Uterus (tissue), 3 donors: ENCODE measurements at regions not wholly inside any gene's neighbourhood (a gene's known extent, or its start where the extent isn't known, plus 50 kb on each side); places are given as distances from the start of the nearest gene placed in this dataset.

Experiments
- DNase-seq, 2 donors: peaks; one replicate each; pipeline ENCODE4 v3.0.0-alpha.2; 2019 to 2020
- H3K27ac ChIP-seq, 2 donors: fragments of 200-600 bp; sonication (generic); 1 replicate in 1 of 2; 2 replicates in 1 of 2; pipeline ENCODE4 v1.5.1; 2016 to 2018
- H3K27me3 ChIP-seq, 2 donors: fragments of 200-600 bp; sonication (generic); one replicate each; pipeline ENCODE4 v1.5.1; 2018 to 2019; ENCODE audit warnings: control low read depth in 1 of 2
- H3K36me3 ChIP-seq, 2 donors: fragments of 200-600 bp; sonication (generic); one replicate each; pipeline ENCODE4 v1.5.1; 2019; ENCODE audit warnings: control low read depth in 1 of 2
- H3K4me1 ChIP-seq, 2 donors: fragments of 200-600 bp; sonication (generic); one replicate each; pipeline ENCODE4 v1.5.1; 2018 to 2019; ENCODE audit warnings: control low read depth in 1 of 2
- H3K4me3 ChIP-seq, 2 donors: fragments of 200-600 bp; sonication (generic); 1 replicate in 1 of 2; 2 replicates in 1 of 2; pipeline ENCODE4 v1.5.1; 2018 to 2019; ENCODE audit warnings: mild to moderate bottlenecking in 1 of 2
- H3K9me3 ChIP-seq, 2 donors: fragments of 200-600 bp; sonication (generic); one replicate each; pipeline ENCODE4 v1.5.1; 2019; ENCODE audit warnings: control low read depth in 1 of 2
- POLR2A ChIP-seq, 2 donors: fragments of 450-650 bp; IDR thresholded peaks; one replicate each; pipeline ENCODE4 v1.6.1; 2016; ENCODE audit warnings: antibody characterized with exemption in 2 of 2, mild to moderate bottlenecking in 1 of 2, moderate library complexity in 1 of 2
- intact Hi-C: fragments of 100-400 bp; cut with DNase I; formaldehyde crosslinking; loops from one replicate; pipeline ENCODE4 v1.15.1; 2023; ENCODE audit warnings: low total_unique reads
- TF ChIP-seq, protein P1 (sequence below), 4 experiments: fragments of 200-600 bp in 2 of 4; fragments of 450-650 bp in 2 of 4; sonication (generic) in 2 of 4; IDR thresholded peaks; one replicate each; pipeline ENCODE4 v1.5.1; 2016 to 2019; ENCODE audit warnings: antibody characterized with exemption in 4 of 4, mild to moderate bottlenecking in 2 of 4, moderate library complexity in 1 of 4
- donor health status: DM: yes; HTN: yes; CAD: no.

DNA sequence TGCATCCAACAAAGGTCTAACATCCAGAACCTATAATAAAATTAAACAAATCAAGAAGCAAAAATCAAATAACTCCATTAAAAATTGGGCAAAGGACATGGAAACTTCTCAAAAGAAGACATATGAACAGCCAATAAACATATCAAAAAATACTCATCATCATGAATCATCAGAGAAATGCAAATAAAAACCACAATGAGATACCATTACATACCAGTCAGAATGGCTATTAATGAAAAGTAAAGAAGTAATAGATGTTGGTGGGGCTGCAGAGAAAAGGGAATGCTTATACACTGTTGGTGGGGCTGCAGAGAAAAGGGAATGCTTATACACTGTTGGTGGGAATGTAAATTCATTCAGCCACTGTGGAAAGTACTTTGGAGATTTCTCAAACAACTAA is 465.8 kb downstream of the ZIC3 start:
- Histone ChIP-seq H3K4me1 (no peaks in the 10 kb centered on the region), H3K9me3 (no peaks in the 10 kb centered on the region)

DNA sequence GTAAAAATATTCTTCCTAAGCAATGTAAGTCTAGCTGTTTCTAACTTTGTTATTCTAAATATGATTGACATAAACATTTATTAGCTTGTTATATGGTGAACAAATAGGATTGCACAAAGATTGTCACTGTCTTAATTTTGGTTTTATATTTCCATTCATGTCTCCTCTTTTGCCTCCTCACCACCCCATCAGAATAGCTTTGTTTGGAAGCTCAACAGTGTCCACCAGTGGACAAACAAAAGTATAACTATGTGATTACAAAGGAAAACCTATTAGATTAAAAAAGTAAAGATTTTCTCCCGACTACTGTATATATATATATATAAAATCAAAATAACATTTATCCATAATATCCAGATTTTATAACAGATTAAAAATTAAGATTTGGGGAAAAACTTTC is 468.2 kb downstream of the ZIC3 start:
- no peaks in the 10 kb centered on the region for H3K4me1 ChIP-seq
- DNase-seq: no peak
- no peaks in the 10 kb centered on the region for H3K27me3 ChIP-seq
- H3K4me3 ChIP-seq: no peak overlapping the region
- H3K36me3 ChIP-seq: no peaks in the 10 kb centered on the region
- H3K9me3 ChIP-seq: no peaks in the 10 kb centered on the region
- intact Hi-C loops: no loop called here
- TF ChIP-seq POLR2A (IDR thresholded peaks at IDR 0.05): no peak
- TF ChIP-seq, protein P1, sequence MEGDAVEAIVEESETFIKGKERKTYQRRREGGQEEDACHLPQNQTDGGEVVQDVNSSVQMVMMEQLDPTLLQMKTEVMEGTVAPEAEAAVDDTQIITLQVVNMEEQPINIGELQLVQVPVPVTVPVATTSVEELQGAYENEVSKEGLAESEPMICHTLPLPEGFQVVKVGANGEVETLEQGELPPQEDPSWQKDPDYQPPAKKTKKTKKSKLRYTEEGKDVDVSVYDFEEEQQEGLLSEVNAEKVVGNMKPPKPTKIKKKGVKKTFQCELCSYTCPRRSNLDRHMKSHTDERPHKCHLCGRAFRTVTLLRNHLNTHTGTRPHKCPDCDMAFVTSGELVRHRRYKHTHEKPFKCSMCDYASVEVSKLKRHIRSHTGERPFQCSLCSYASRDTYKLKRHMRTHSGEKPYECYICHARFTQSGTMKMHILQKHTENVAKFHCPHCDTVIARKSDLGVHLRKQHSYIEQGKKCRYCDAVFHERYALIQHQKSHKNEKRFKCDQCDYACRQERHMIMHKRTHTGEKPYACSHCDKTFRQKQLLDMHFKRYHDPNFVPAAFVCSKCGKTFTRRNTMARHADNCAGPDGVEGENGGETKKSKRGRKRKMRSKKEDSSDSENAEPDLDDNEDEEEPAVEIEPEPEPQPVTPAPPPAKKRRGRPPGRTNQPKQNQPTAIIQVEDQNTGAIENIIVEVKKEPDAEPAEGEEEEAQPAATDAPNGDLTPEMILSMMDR (IDR thresholded peaks at IDR 0.05): no peak
- H3K27ac ChIP-seq: no peak overlapping the region

More for the DNA sequence above, 465.8 kb downstream of the ZIC3 start:
- H3K36me3 ChIP-seq: no peaks in the 10 kb centered on the region
- intact Hi-C loops: no loop called here
- no peak overlapping the region for H3K4me3 ChIP-seq
- H3K27me3 ChIP-seq: no peaks in the 10 kb centered on the region
- no peak overlapping the region for H3K27ac ChIP-seq
- DNase-seq: no peak
- TF ChIP-seq, protein P1 (IDR thresholded peaks at IDR 0.05): no peak
- no peak for TF ChIP-seq POLR2A (IDR thresholded peaks at IDR 0.05)

DNA sequence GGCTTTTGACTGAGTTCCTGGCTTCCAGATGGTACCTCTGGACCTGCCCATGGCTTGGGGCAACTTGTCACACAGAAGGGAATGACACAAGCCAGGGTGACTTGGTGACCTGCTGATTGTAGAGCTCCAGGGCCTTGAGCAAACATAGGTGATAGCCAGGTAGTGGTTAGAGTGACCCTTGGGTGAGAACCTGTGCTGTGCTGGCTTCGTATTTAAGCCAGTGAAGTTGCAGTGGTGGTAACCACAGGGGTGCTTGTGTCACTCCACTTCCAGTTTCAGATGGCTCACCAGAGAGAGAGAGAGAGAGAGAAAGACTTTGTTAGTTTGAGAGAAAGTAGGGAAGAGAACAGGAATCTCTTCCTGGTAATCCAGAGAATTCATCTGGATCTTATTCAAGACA is 471.6 kb downstream of the ZIC3 start:
- TF ChIP-seq POLR2A (IDR thresholded peaks at IDR 0.05): no peak
- TF ChIP-seq, protein P1 (IDR thresholded peaks at IDR 0.05): no peak
- intact Hi-C loops: no loop called here
- no peak for DNase-seq
- Histone ChIP-seq H3K4me3 (no peak overlapping the region), H3K36me3 (no peaks in the 10 kb centered on the region), H3K4me1 (no peaks in the 10 kb centered on the region), H3K9me3 (no peaks in the 10 kb centered on the region), H3K27me3 (no peaks in the 10 kb centered on the region), H3K27ac (no peak overlapping the region)

DNA sequence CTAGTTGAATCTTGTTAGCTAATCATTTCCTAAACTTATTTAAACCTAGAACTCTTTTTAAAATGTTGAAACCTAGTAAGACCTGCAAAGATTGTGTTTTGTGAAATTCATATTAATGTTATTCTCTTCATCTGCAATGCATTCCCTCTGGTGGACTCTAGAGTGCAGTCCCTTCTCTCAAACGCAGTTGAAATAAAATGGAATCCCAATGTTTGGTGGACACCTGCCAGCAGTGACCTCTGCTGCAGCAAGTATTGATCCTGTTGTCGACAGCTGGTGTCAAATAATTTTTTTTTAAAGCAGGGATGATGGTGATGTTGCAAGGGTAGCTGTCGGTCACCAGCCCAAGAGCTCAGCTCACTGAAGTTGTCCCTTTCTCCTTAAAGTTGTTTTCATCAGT is 492.0 kb downstream of the ZIC3 start:
- Histone ChIP-seq H3K27me3 (no peaks in the 10 kb centered on the region), H3K4me1 (no peaks in the 10 kb centered on the region), H3K9me3 (no peaks in the 10 kb centered on the region), H3K36me3 (no peaks in the 10 kb centered on the region), H3K4me3 (no peak overlapping the region), H3K27ac (no peak overlapping the region)
- DNase-seq: no peak
- TF ChIP-seq, protein P1 (IDR thresholded peaks at IDR 0.05): no peak
- no peak for TF ChIP-seq POLR2A (IDR thresholded peaks at IDR 0.05)
- intact Hi-C loops: no loop called here

DNA sequence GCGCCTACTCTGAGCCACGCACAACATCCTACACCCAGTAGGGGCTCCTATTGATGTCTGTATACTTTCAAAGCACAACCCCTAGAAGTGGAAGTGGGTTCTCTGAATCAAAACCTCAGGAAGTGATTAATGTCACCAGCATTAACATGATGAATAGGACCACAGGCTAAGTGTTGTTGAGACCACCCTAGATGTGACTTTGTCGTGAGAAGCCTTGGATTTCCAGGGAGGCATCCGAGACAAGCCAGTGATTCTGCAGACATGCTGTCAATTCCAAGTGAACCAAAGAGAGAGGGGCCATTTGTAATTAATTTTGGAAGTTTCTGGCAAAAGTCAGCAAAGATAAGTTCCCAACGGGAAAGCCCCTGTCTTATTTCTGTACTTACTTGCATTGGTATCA is 493.0 kb downstream of the ZIC3 start:
- no peaks in the 10 kb centered on the region for H3K27me3 ChIP-seq
- H3K9me3 ChIP-seq: no peaks in the 10 kb centered on the region
- no peak for TF ChIP-seq POLR2A (IDR thresholded peaks at IDR 0.05)
- TF ChIP-seq, protein P1 (IDR thresholded peaks at IDR 0.05): no peak
- H3K27ac ChIP-seq: no peak overlapping the region
- H3K4me3 ChIP-seq: no peak overlapping the region
- intact Hi-C loops: no loop called here
- H3K36me3 ChIP-seq: no peaks in the 10 kb centered on the region
- no peaks in the 10 kb centered on the region for H3K4me1 ChIP-seq
- DNase-seq: no peak
